Right ventricle myocardium superior (tissue), 1 donor: ENCODE measurements at regions not wholly inside any gene's neighbourhood (a gene's known extent, or its start where the extent isn't known, plus 50 kb on each side); places are given as distances from the start of the nearest gene placed in this dataset.
"Not testable (repeated sequence)": the region's sequence is repeated elsewhere in the genome, so short reads cannot be mapped to it uniquely, and the experiment has no call there.

Experiments
- ATAC-seq: fragments of 200-7000 bp; cut with Tn5 transposase; one replicate; pipeline ENCODE4 v1.9.1; 2020; ENCODE audit warnings: mild to moderate bottlenecking; ENCODE audit not compliant: poor library complexity
- DNase-seq: peaks from one replicate; pipeline ENCODE4 v3.0.0-alpha.2; 2020
- intact Hi-C: fragments of 100-400 bp; cut with DNase I; formaldehyde crosslinking; loops from one replicate; pipeline ENCODE4 v1.11.2; 2022
- donor health status: DM: no; HTN: yes; CAD: no; lungs with severe emphysema.

GRCh38 chr5:27911216-27911615 lies 872.8 kb upstream of the CDH9 start:
- intact Hi-C loops: no loop called here
- ATAC-seq (no peak), DNase-seq (no peak)

- intact Hi-C loops: no loop called here
Observed at GRCh38 chr5:27908341-27908740, 870.0 kb upstream of the CDH9 start.

GRCh38 chr5:27906931-27907601 lies 868.7 kb upstream of the CDH9 start:
- intact Hi-C loops: no loop called here
- ATAC-seq (no peak), DNase-seq (no peak)

More at GRCh38 chr5:27908341-27908740, 870.0 kb upstream of the CDH9 start:
- ATAC-seq (no peak), DNase-seq (no peak)

- DNase-seq: no peak
- intact Hi-C loops: no loop called here
- no peak for ATAC-seq
Observed at GRCh38 chr5:27906481-27906880, 868.1 kb upstream of the CDH9 start.

GRCh38 chr5:27900761-27901160 lies 862.4 kb upstream of the CDH9 start:
- no peak for ATAC-seq
- no peak for DNase-seq
- intact Hi-C loops: no loop called here

GRCh38 chr5:27876071-27876470 lies 837.7 kb upstream of the CDH9 start:
- DNase-seq (no peak), ATAC-seq (no peak)
- intact Hi-C loops: no loop called here

- ATAC-seq: no peak
- intact Hi-C loops: no loop called here
- DNase-seq: no peak
Observed at GRCh38 chr5:27875148-27875547, 836.8 kb upstream of the CDH9 start.

GRCh38 chr5:27868292-27868691 lies 829.9 kb upstream of the CDH9 start:
- no peak for ATAC-seq
- intact Hi-C loops: no loop called here
- DNase-seq: no peak

GRCh38 chr5:27855491-27855890 lies 817.1 kb upstream of the CDH9 start:
- intact Hi-C loops: no loop called here
- ATAC-seq (no peak), DNase-seq (no peak)

- DNase-seq (no peak), ATAC-seq (no peak)
- intact Hi-C loops: no loop called here
Observed at GRCh38 chr5:27854243-27854852, 816.0 kb upstream of the CDH9 start.

- no peak for ATAC-seq
- intact Hi-C loops: no loop called here
- DNase-seq: no peak
Observed at GRCh38 chr5:27845248-27845647, 806.9 kb upstream of the CDH9 start.

GRCh38 chr5:27836704-27837103 lies 798.3 kb upstream of the CDH9 start:
- ATAC-seq, intact Hi-C loops, DNase-seq: not testable (repeated sequence)

- ATAC-seq: no peak
- intact Hi-C loops: no loop called here
- no peak for DNase-seq
Observed at GRCh38 chr5:27832886-27833285, 794.5 kb upstream of the CDH9 start.

GRCh38 chr5:27830546-27830945 lies 792.2 kb upstream of the CDH9 start:
- DNase-seq (no peak), ATAC-seq (no peak)
- intact Hi-C loops: no loop called here

GRCh38 chr5:27821681-27822080 lies 783.3 kb upstream of the CDH9 start:
- DNase-seq (no peak), ATAC-seq (no peak)
- intact Hi-C loops: no loop called here

GRCh38 chr5:27818888-27819287 lies 780.5 kb upstream of the CDH9 start:
- ATAC-seq (no peak), DNase-seq (no peak)
- intact Hi-C loops: no loop called here

GRCh38 chr5:27814983-27815382 lies 776.6 kb upstream of the CDH9 start:
- intact Hi-C loops: no loop called here
- DNase-seq (no peak), ATAC-seq (no peak)

- intact Hi-C loops: no loop called here
- DNase-seq (no peak), ATAC-seq (no peak)
Observed at GRCh38 chr5:27814286-27814685, 775.9 kb upstream of the CDH9 start.

GRCh38 chr5:27810458-27810857 lies 772.1 kb upstream of the CDH9 start:
- DNase-seq (no peak), ATAC-seq (no peak)
- intact Hi-C loops: no loop called here

GRCh38 chr5:27797220-27797619 lies 758.8 kb upstream of the CDH9 start:
- intact Hi-C loops: no loop called here
- DNase-seq: no peak
- no peak for ATAC-seq

- no peak for ATAC-seq
Observed at GRCh38 chr5:27788184-27788583, 749.8 kb upstream of the CDH9 start.

More at GRCh38 chr5:27788184-27788583, 749.8 kb upstream of the CDH9 start:
- intact Hi-C loops: no loop called here
- DNase-seq: no peak
